Stimulated activated naive CD8-positive, alpha-beta T cell treated with anti-CD3 and anti-CD28 coated beads, Interleukin-15, amount 100 ng/mL, for 72 hours (primary cell): ENCODE measurements at regions not wholly inside any gene's neighbourhood (a gene's known extent, or its start where the extent isn't known, plus 50 kb on each side); places are given as distances from the start of the nearest gene placed in this dataset.
"Not testable (repeated sequence)": the region's sequence is repeated elsewhere in the genome, so short reads cannot be mapped to it uniquely, and the experiment has no call there.

Experiments
- ATAC-seq: fragments of 150-1000 bp; cut with Tn5 transposase; 2 replicates; pipeline ENCODE4 v1.10.0; 2021; ENCODE audit warnings: mild to moderate bottlenecking, moderate library complexity
- DNase-seq, 2 donors: peaks; one replicate each; pipeline ENCODE4 v3.0.0; 2021 to 2022
- H3K27ac Mint-ChIP-seq, 2 donors: one replicate each; pipeline ENCODE4 v1.8.0; 2022; ENCODE audit warnings: mild to moderate bottlenecking in 2 of 2, mixed read lengths in 2 of 2, moderate library complexity in 2 of 2
- H3K27me3 Mint-ChIP-seq: one replicate; pipeline ENCODE4 v1.8.0; 2022; ENCODE audit warnings: mixed read lengths
- H3K4me1 Mint-ChIP-seq: one replicate; pipeline ENCODE4 v1.8.0; 2022; ENCODE audit warnings: mild to moderate bottlenecking, mixed read lengths
- H3K4me3 Mint-ChIP-seq, 2 donors: one replicate each; pipeline ENCODE4 v1.8.0; 2022; ENCODE audit warnings: mild to moderate bottlenecking in 2 of 2, mixed read lengths in 2 of 2, moderate library complexity in 1 of 2
- H3K9me3 Mint-ChIP-seq, 2 donors: one replicate each; pipeline ENCODE4 v1.8.0; 2022; ENCODE audit warnings: mixed read lengths in 2 of 2

- DNase-seq, H3K4me1 Mint-ChIP-seq, H3K4me3 Mint-ChIP-seq: not testable (repeated sequence)
- peak overlapping the region in 1 of 2 donors; percentile 94 for H3K27ac Mint-ChIP-seq
- ATAC-seq: peak; percentile 24
- peaks cover 11 to 20% of the 10 kb centered on the region in 2 donors for H3K9me3 Mint-ChIP-seq
- H3K27me3 Mint-ChIP-seq: peaks cover 28% of the 10 kb centered on the region
Observed at GRCh38 chr9:113740508-113741500, 135.3 kb upstream of the ZNF618 start.

- Mint-ChIP-seq H3K4me3 (no peak overlapping the region), H3K9me3 (peaks cover 12 to 20% of the 10 kb centered on the region in 2 donors), H3K27me3 (peaks cover 35% of the 10 kb centered on the region), H3K27ac (no peak overlapping the region), H3K4me1 (no peaks in the 10 kb centered on the region)
- no peak for DNase-seq
- no peak for ATAC-seq
Observed at GRCh38 chr9:113741886-113742854, 133.9 kb upstream of the ZNF618 start.

GRCh38 chr9:113742878-113743277 lies 133.2 kb upstream of the ZNF618 start:
- H3K9me3 Mint-ChIP-seq: peaks cover 19 to 27% of the 10 kb centered on the region in 2 donors
- H3K4me1 Mint-ChIP-seq: no peaks in the 10 kb centered on the region
- ATAC-seq (no peak), DNase-seq (no peak)
- peaks cover 35% of the 10 kb centered on the region for H3K27me3 Mint-ChIP-seq
- H3K27ac Mint-ChIP-seq: no peak overlapping the region
- no peak overlapping the region for H3K4me3 Mint-ChIP-seq

GRCh38 chr9:113746486-113746885 lies 129.6 kb upstream of the ZNF618 start:
- no peak for DNase-seq
- Mint-ChIP-seq H3K4me3 (no peak overlapping the region), H3K9me3 (peaks cover 17% of the 10 kb centered on the region in 2 donors), H3K27ac (no peak overlapping the region), H3K27me3 (peaks cover 32% of the 10 kb centered on the region), H3K4me1 (no peaks in the 10 kb centered on the region)
- ATAC-seq: no peak

- DNase-seq: no peak
- H3K4me3 Mint-ChIP-seq: no peak overlapping the region
- H3K9me3 Mint-ChIP-seq: peaks cover 17% of the 10 kb centered on the region in 2 donors
- no peak for ATAC-seq
- no peaks in the 10 kb centered on the region for H3K4me1 Mint-ChIP-seq
- no peak overlapping the region for H3K27ac Mint-ChIP-seq
- peaks cover 36% of the 10 kb centered on the region for H3K27me3 Mint-ChIP-seq
Observed at GRCh38 chr9:113748135-113748534, 128.0 kb upstream of the ZNF618 start.

- ATAC-seq (no peak), DNase-seq (no peak)
- peaks cover 7% of the 10 kb centered on the region in 2 donors for H3K9me3 Mint-ChIP-seq
- peaks cover 42% of the 10 kb centered on the region for H3K27me3 Mint-ChIP-seq
- no peaks in the 10 kb centered on the region for H3K4me1 Mint-ChIP-seq
- no peak overlapping the region for H3K27ac Mint-ChIP-seq
- no peak overlapping the region for H3K4me3 Mint-ChIP-seq
Observed at GRCh38 chr9:113753398-113754119, 122.5 kb upstream of the ZNF618 start.

GRCh38 chr9:113754739-113755138 lies 121.4 kb upstream of the ZNF618 start:
- peaks cover 8% of the 10 kb centered on the region in 2 donors for H3K9me3 Mint-ChIP-seq
- H3K27me3 Mint-ChIP-seq: peaks cover 52% of the 10 kb centered on the region
- H3K4me1 Mint-ChIP-seq: no peaks in the 10 kb centered on the region
- ATAC-seq: no peak
- H3K4me3 Mint-ChIP-seq: no peak overlapping the region
- H3K27ac Mint-ChIP-seq: no peak overlapping the region
- DNase-seq: no peak

- Mint-ChIP-seq H3K4me1 (no peaks in the 10 kb centered on the region), H3K27ac (no peak overlapping the region), H3K4me3 (no peak overlapping the region), H3K9me3 (peaks cover 8% of the 10 kb centered on the region in 2 donors), H3K27me3 (peaks cover 53% of the 10 kb centered on the region)
- DNase-seq: no peak
- ATAC-seq: no peak
Observed at GRCh38 chr9:113755433-113755832, 120.7 kb upstream of the ZNF618 start.

- no peak for DNase-seq
- H3K27me3 Mint-ChIP-seq: peaks cover 45% of the 10 kb centered on the region
Observed at GRCh38 chr9:113756476-113757192, 119.5 kb upstream of the ZNF618 start.

GRCh38 chr9:113763429-113763828 lies 112.7 kb upstream of the ZNF618 start:
- no peak for ATAC-seq
- Mint-ChIP-seq H3K27me3 (peaks cover 24% of the 10 kb centered on the region), H3K27ac (no peak overlapping the region), H3K4me1 (no peaks in the 10 kb centered on the region), H3K9me3 (peaks cover 18 to 29% of the 10 kb centered on the region in 2 donors), H3K4me3 (no peak overlapping the region)
- DNase-seq: no peak

More at GRCh38 chr9:113756476-113757192, 119.5 kb upstream of the ZNF618 start:
- H3K9me3 Mint-ChIP-seq: peaks cover 8% of the 10 kb centered on the region in 2 donors
- no peak for ATAC-seq
- no peak overlapping the region for H3K4me3 Mint-ChIP-seq
- H3K4me1 Mint-ChIP-seq: no peaks in the 10 kb centered on the region
- H3K27ac Mint-ChIP-seq: no peak overlapping the region

- peaks cover 24% of the 10 kb centered on the region for H3K27me3 Mint-ChIP-seq
- no peaks in the 10 kb centered on the region for H3K4me1 Mint-ChIP-seq
- no peak overlapping the region for H3K27ac Mint-ChIP-seq
- ATAC-seq: no peak
- H3K9me3 Mint-ChIP-seq: peaks cover 11 to 21% of the 10 kb centered on the region in 2 donors
- no peak overlapping the region for H3K4me3 Mint-ChIP-seq
- DNase-seq: no peak
Observed at GRCh38 chr9:113764572-113764971, 111.5 kb upstream of the ZNF618 start.

- Mint-ChIP-seq H3K4me1 (no peaks in the 10 kb centered on the region), H3K27ac (no peak overlapping the region), H3K27me3 (peaks cover 44% of the 10 kb centered on the region), H3K4me3 (no peak overlapping the region), H3K9me3 (peaks cover 10 to 19% of the 10 kb centered on the region in 2 donors)
- DNase-seq (no peak), ATAC-seq (no peak)
Observed at GRCh38 chr9:113769412-113769811, 106.7 kb upstream of the ZNF618 start.

GRCh38 chr9:113770396-113770795 lies 105.7 kb upstream of the ZNF618 start:
- peaks cover 35% of the 10 kb centered on the region for H3K27me3 Mint-ChIP-seq
- no peak overlapping the region for H3K27ac Mint-ChIP-seq
- ATAC-seq (no peak), DNase-seq (no peak)
- peaks cover 4 to 11% of the 10 kb centered on the region in 2 donors for H3K9me3 Mint-ChIP-seq
- no peak overlapping the region for H3K4me3 Mint-ChIP-seq
- no peaks in the 10 kb centered on the region for H3K4me1 Mint-ChIP-seq

GRCh38 chr9:113771199-113771598 lies 104.9 kb upstream of the ZNF618 start:
- no peak overlapping the region for H3K4me3 Mint-ChIP-seq
- DNase-seq: no peak
- H3K9me3 Mint-ChIP-seq: peaks cover 4 to 10% of the 10 kb centered on the region in 2 donors
- no peak for ATAC-seq
- no peak overlapping the region for H3K27ac Mint-ChIP-seq
- no peaks in the 10 kb centered on the region for H3K4me1 Mint-ChIP-seq
- peaks cover 35% of the 10 kb centered on the region for H3K27me3 Mint-ChIP-seq
